DOHH2 (cell line): ENCODE measurements at regions not wholly inside any gene's neighbourhood (a gene's known extent, or its start where the extent isn't known, plus 50 kb on each side); places are given as distances from the start of the nearest gene placed in this dataset.

Source experiments
- CTCF ChIP-seq: fragments of 200-600 bp; sonication (generic); IDR thresholded peaks from one replicate; pipeline ENCODE4 v1.5.1; 2014; ENCODE audit warnings: antibody characterized with exemption, mild to moderate bottlenecking, low read depth, low read length; ENCODE audit not compliant: poor library complexity, severe bottlenecking
- EZH2phosphoT487 ChIP-seq: fragments of 200-600 bp; sonication (generic); IDR thresholded peaks from 2 replicates; pipeline ENCODE4 v1.6.1; 2017; ENCODE audit warnings: borderline replicate concordance, mild to moderate bottlenecking, antibody characterized with exemption, low read length, moderate library complexity, mixed read lengths

DNA sequence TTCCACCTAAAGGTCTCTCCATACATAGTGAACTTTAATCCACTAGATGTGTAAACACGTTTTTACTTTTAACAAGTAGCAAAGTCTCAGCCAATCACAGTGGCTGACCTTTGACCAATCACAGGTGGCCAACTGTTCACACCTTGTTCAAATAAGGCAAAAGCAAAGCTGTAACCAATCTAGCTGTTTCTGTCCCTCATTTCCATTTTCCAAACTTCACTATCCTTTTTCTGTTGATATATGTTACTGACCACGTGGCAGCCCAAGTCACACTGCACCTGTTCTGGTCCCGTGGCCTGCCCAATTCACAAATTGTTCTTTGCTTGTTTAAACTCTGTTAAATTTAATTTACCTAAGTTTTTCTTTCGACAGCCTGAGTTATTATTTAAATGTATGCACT, 393.5 kb upstream of the NETO1 start:
- TF ChIP-seq CTCF (no peak), EZH2phosphoT487 (no peak)
